OCI-LY1 (cell line): ENCODE measurements at regions not wholly inside any gene's neighbourhood (a gene's known extent, or its start where the extent isn't known, plus 50 kb on each side); places are given as distances from the start of the nearest gene placed in this dataset.

Experiments
- CTCF ChIP-seq: fragments of 200-600 bp; sonication (generic), shearing (Covaris generic); IDR thresholded peaks from 2 replicates; pipeline ENCODE4 v1.5.1; 2017; ENCODE audit warnings: mild to moderate bottlenecking, antibody characterized with exemption, low read length, moderate library complexity, mixed read lengths
- EZH2 ChIP-seq: fragments of 200-600 bp; sonication (generic), shearing (Covaris generic); IDR thresholded peaks from 2 replicates; pipeline ENCODE4 v1.8.0; 2017; ENCODE audit warnings: borderline replicate concordance, mixed run types, mild to moderate bottlenecking, antibody characterized with exemption, low read length, moderate library complexity, mixed read lengths

- TF ChIP-seq CTCF = no peak
- no peak for TF ChIP-seq EZH2
Measured at GRCh38 chr17:77359236-77359635, 218.5 kb downstream of the SEC14L1 start.
